NT2/D1 (cell line): ENCODE measurements at regions not wholly inside any gene's neighbourhood (a gene's known extent, or its start where the extent isn't known, plus 50 kb on each side); places are given as distances from the start of the nearest gene placed in this dataset.

Source experiments
- SUZ12 ChIP-seq: IDR thresholded peaks from 2 replicates; pipeline ENCODE4 v1.6.1; 2011; ENCODE audit not compliant: insufficient read length, insufficient read depth; ENCODE audit errors: extremely low read depth
- YY1 ChIP-seq: IDR thresholded peaks from 2 replicates; pipeline ENCODE4 v1.6.1; 2011; ENCODE audit not compliant: insufficient read length, insufficient read depth
- ZNF274 ChIP-seq: IDR thresholded peaks from 2 replicates; pipeline ENCODE4 v1.6.1; 2011; ENCODE audit warnings: mild to moderate bottlenecking, low read depth, low read length

- TF ChIP-seq ZNF274 (no peak), YY1 (no peak), SUZ12 (no peak)
Measured at GRCh38 chr10:71011141-71011540, 122.8 kb upstream of the PCBD1 start.
